SU-DHL-6 (cell line): ENCODE measurements at regions not wholly inside any gene's neighbourhood (a gene's known extent, or its start where the extent isn't known, plus 50 kb on each side); places are given as distances from the start of the nearest gene placed in this dataset.

Experiments
- H2AFZ ChIP-seq: fragments of 200-600 bp; sonication (generic); 2 replicates; pipeline ENCODE4 v1.6.1; 2014; ENCODE audit warnings: low read depth, mild to moderate bottlenecking, moderate library complexity, mixed read lengths, antibody characterized with exemption, low read length; ENCODE audit not compliant: severe bottlenecking
- H3F3A ChIP-seq: fragments of 200-600 bp; shearing (Covaris generic); 2 replicates; pipeline ENCODE4 v1.6.0; 2016; ENCODE audit warnings: antibody characterized with exemption, mild to moderate bottlenecking; ENCODE audit not compliant: insufficient read depth
- H3K27ac ChIP-seq: fragments of 200-600 bp; sonication (generic); 2 replicates; pipeline ENCODE4 v1.5.1; 2016; ENCODE audit warnings: low read depth, mild to moderate bottlenecking, low read length, moderate library complexity, mixed read lengths
- H3K27me3 ChIP-seq: fragments of 200-600 bp; sonication (generic), shearing (Covaris generic); 2 replicates; pipeline ENCODE4 v1.6.0; 2014; ENCODE audit warnings: mild to moderate bottlenecking, low read length
- H3K36me3 ChIP-seq: fragments of 200-600 bp; sonication (generic); 2 replicates; pipeline ENCODE4 v1.6.1; 2014; ENCODE audit warnings: mild to moderate bottlenecking, low read length, mixed read lengths
- H3K4me2 ChIP-seq: fragments of 300-600, 200-600 bp; shearing (Covaris generic), sonication (generic); 2 replicates; pipeline ENCODE4 v1.6.0; 2014; ENCODE audit warnings: low read length, low read depth, mild to moderate bottlenecking; ENCODE audit not compliant: poor library complexity, severe bottlenecking
- H3K4me3 ChIP-seq: fragments of 200-600 bp; sonication (generic); 2 replicates; pipeline ENCODE4 v1.5.1; 2014; ENCODE audit warnings: antibody characterized with exemption, low read length, mild to moderate bottlenecking, mixed read lengths; ENCODE audit not compliant: insufficient read depth, poor library complexity, severe bottlenecking
- H3K79me2 ChIP-seq: fragments of 200-600 bp; sonication (generic); 2 replicates; pipeline ENCODE4 v1.6.1; 2014; ENCODE audit warnings: mild to moderate bottlenecking, low read length, moderate library complexity; ENCODE audit not compliant: insufficient read depth
- H3K9ac ChIP-seq: fragments of 200-600 bp; sonication (generic); 2 replicates; pipeline ENCODE4 v1.7.0; 2014; ENCODE audit warnings: mild to moderate bottlenecking, low read length
- H3K9me2 ChIP-seq: fragments of 200-600 bp; sonication (generic); replicated peaks from 2 replicates; pipeline ENCODE4 v1.6.1; 2014; ENCODE audit warnings: low read length; ENCODE audit not compliant: insufficient read depth
- H3K9me3 ChIP-seq: fragments of 200-600 bp; sonication (generic); 2 replicates; pipeline ENCODE4 v1.6.1; 2014; ENCODE audit warnings: low read length, mixed read lengths; ENCODE audit not compliant: insufficient read depth
- H4K20me1 ChIP-seq: fragments of 200-600 bp; sonication (generic); 2 replicates; pipeline ENCODE4 v1.6.1; 2014; ENCODE audit warnings: low read depth, mild to moderate bottlenecking, antibody characterized with exemption, low read length, moderate library complexity, mixed read lengths
- EZH2phosphoT487 ChIP-seq: fragments of 200-600 bp; sonication (generic), shearing (Covaris generic); conservative IDR thresholded peaks from 2 replicates; pipeline ENCODE4 v1.6.1; 2018; ENCODE audit warnings: mild to moderate bottlenecking, antibody characterized with exemption, low read length, moderate library complexity, mixed read lengths
- TF ChIP-seq, protein P1 (sequence below): fragments of 200-600 bp; sonication (generic); IDR thresholded peaks from one replicate; pipeline ENCODE4 v1.5.1; 2017; ENCODE audit warnings: antibody characterized with exemption, mild to moderate bottlenecking, low read length, moderate library complexity; ENCODE audit not compliant: insufficient read depth, poor library complexity, severe bottlenecking

DNA sequence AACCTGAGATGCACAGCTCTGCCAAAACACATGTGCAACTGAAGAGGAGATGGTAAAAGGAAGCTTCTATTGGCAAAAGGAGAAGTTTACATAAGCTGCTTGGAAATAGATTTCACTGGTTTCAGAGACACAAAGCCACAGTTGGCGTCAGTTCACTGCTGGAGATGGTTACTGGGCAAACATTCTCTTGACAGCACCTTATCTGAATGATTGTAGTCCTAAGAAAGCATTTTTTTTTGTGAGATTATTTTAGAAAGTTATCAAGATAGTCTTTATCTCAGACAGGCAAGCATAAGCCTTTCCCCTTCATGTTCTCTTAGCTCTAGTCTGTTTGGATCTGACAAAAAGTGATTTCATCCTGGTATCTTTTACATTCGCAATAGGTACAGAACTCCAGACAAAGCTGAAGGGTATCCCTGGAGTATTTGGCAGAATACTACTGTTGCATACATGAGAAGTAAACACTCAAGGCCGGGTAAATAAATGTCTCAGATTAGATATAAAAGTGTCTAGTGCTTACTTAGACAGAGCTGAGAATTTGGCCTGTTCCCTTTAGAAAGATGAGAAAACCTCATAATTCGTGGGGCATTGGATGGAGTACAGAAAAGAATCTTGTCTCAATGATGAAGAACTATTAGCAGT is 1668.0 kb upstream of the NUDT12 start:
- no peaks in the 10 kb centered on the region for H3K9me2 ChIP-seq
- H3K27ac ChIP-seq, result no peak overlapping the region
- H3K36me3 ChIP-seq, result no peaks in the 10 kb centered on the region
- H4K20me1 ChIP-seq, result no peaks in the 10 kb centered on the region
- no peak overlapping the region for H3K4me3 ChIP-seq
- H3K4me2 ChIP-seq, result no peak overlapping the region
- H3K9me3 ChIP-seq, result no peaks in the 10 kb centered on the region
- TF ChIP-seq, protein P1, sequence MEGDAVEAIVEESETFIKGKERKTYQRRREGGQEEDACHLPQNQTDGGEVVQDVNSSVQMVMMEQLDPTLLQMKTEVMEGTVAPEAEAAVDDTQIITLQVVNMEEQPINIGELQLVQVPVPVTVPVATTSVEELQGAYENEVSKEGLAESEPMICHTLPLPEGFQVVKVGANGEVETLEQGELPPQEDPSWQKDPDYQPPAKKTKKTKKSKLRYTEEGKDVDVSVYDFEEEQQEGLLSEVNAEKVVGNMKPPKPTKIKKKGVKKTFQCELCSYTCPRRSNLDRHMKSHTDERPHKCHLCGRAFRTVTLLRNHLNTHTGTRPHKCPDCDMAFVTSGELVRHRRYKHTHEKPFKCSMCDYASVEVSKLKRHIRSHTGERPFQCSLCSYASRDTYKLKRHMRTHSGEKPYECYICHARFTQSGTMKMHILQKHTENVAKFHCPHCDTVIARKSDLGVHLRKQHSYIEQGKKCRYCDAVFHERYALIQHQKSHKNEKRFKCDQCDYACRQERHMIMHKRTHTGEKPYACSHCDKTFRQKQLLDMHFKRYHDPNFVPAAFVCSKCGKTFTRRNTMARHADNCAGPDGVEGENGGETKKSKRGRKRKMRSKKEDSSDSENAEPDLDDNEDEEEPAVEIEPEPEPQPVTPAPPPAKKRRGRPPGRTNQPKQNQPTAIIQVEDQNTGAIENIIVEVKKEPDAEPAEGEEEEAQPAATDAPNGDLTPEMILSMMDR, result no peak
- TF ChIP-seq EZH2phosphoT487, result no peak
- H2AFZ ChIP-seq, result peak overlapping the region; percentile 8
- no peak overlapping the region for H3K9ac ChIP-seq
- H3K27me3 ChIP-seq, result no peaks in the 10 kb centered on the region
- H3F3A ChIP-seq, result no peaks in the 10 kb centered on the region
- H3K79me2 ChIP-seq, result no peaks in the 10 kb centered on the region

DNA sequence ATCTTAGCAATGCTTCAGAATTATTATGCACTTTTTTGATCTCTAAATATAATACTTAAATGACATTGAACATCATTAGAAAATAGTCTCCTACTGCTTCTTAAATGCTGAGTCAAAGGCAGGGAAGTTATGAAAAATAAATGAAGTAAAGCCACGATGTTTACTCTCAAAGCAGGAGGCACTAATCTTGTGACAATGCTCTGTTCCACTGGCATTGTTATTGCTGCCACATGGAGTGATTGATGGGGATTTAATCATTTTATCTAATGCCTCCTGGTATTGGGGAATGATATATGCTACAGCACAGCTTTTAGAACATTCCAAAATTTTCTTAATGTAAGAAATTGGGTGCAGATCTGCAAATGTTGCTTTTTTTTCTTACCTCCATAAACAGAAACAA is 1655.4 kb upstream of the NUDT12 start:
- H3K79me2 ChIP-seq, result no peaks in the 10 kb centered on the region
- no peaks in the 10 kb centered on the region for H3F3A ChIP-seq
- H3K4me3 ChIP-seq, result no peak overlapping the region
- H3K36me3 ChIP-seq, result no peaks in the 10 kb centered on the region
- H3K27ac ChIP-seq, result no peak overlapping the region
- H2AFZ ChIP-seq, result no peak overlapping the region
- H3K9me2 ChIP-seq, result no peaks in the 10 kb centered on the region
- H3K4me2 ChIP-seq, result no peak overlapping the region
- H3K9me3 ChIP-seq, result no peaks in the 10 kb centered on the region
- no peak overlapping the region for H3K9ac ChIP-seq
- no peaks in the 10 kb centered on the region for H4K20me1 ChIP-seq
- TF ChIP-seq EZH2phosphoT487, result no peak
- TF ChIP-seq, protein P1, result no peak
- H3K27me3 ChIP-seq, result no peaks in the 10 kb centered on the region

DNA sequence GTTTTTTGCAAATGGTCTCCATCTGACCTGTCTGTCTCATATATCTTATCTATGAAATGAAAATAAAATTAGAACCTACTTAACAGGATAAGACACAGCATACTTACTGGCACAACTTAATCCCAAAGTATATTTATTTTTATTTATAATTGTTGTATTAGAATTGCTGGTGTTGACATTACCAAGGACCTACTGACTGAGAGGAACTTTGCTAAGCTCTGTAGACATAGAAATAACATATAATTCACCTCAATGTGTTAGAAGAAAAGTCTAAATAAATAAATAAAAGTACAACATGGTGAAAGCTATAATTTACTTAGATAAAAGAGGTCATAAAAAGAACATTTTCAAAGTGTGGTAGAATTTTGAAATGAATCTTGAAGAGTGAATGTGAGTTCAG is 1650.5 kb upstream of the NUDT12 start:
- no peak overlapping the region for H3K4me3 ChIP-seq
- no peaks in the 10 kb centered on the region for H3K9me2 ChIP-seq
- H3K9me3 ChIP-seq, result no peaks in the 10 kb centered on the region
- H3K79me2 ChIP-seq, result no peaks in the 10 kb centered on the region
- no peak overlapping the region for H2AFZ ChIP-seq
- no peaks in the 10 kb centered on the region for H3K36me3 ChIP-seq
- no peak overlapping the region for H3K4me2 ChIP-seq
- no peak overlapping the region for H3K27ac ChIP-seq
- H3K9ac ChIP-seq, result no peak overlapping the region
- H3K27me3 ChIP-seq, result no peaks in the 10 kb centered on the region
- no peaks in the 10 kb centered on the region for H4K20me1 ChIP-seq
- no peak for TF ChIP-seq EZH2phosphoT487
- TF ChIP-seq, protein P1, result no peak
- no peaks in the 10 kb centered on the region for H3F3A ChIP-seq

GRCh38 chr5:105207066-105207465 is 1644.5 kb upstream of the NUDT12 start:
- H4K20me1 ChIP-seq, result no peaks in the 10 kb centered on the region
- H3K27ac ChIP-seq, result no peak overlapping the region
- H3K9ac ChIP-seq, result no peak overlapping the region
- no peaks in the 10 kb centered on the region for H3K9me3 ChIP-seq
- H3K79me2 ChIP-seq, result no peaks in the 10 kb centered on the region
- H3K36me3 ChIP-seq, result no peaks in the 10 kb centered on the region
- no peaks in the 10 kb centered on the region for H3F3A ChIP-seq
- no peak overlapping the region for H2AFZ ChIP-seq
- no peaks in the 10 kb centered on the region for H3K27me3 ChIP-seq
- no peak overlapping the region for H3K4me2 ChIP-seq
- TF ChIP-seq, protein P1, result no peak
- TF ChIP-seq EZH2phosphoT487, result no peak
- no peaks in the 10 kb centered on the region for H3K9me2 ChIP-seq
- H3K4me3 ChIP-seq, result no peak overlapping the region
